Small intestine (tissue), 7 donors: ENCODE measurements at regions not wholly inside any gene's neighbourhood (a gene's known extent, or its start where the extent isn't known, plus 50 kb on each side); places are given as distances from the start of the nearest gene placed in this dataset.

Experiments used
- DNase-seq, 2 donors: peaks; one replicate each; pipeline versions ENCODE4 v3.0.0 to v3.0.0-alpha.2; 2013
- FAIRE-seq: peaks from 2 replicates; lab custom pipeline; 2012; peaks lifted over from hg19 to GRCh38; lab: Jason Lieb, UNC
- H3K27ac ChIP-seq, 3 donors: one replicate each; pipeline ENCODE4 v1.5.1; 2013; ENCODE audit warnings: low read length in 2 of 3, mild to moderate bottlenecking in 2 of 3, control low read depth in 1 of 3, inconsistent platforms in 1 of 3, low read depth in 1 of 3, moderate library complexity in 1 of 3
- H3K27me3 ChIP-seq, 3 donors: one replicate each; pipeline ENCODE4 v1.6.1; 2013; ENCODE audit warnings: low read length in 3 of 3, inconsistent platforms in 1 of 3; ENCODE audit not compliant: control insufficient read depth in 3 of 3, insufficient read depth in 3 of 3
- H3K36me3 ChIP-seq, 3 donors: one replicate each; pipeline ENCODE4 v1.6.1; 2013; ENCODE audit warnings: low read length in 3 of 3, inconsistent platforms in 1 of 3, low read depth in 1 of 3, mild to moderate bottlenecking in 1 of 3, moderate library complexity in 1 of 3; ENCODE audit not compliant: control insufficient read depth in 3 of 3, insufficient read depth in 2 of 3
- H3K4me1 ChIP-seq, 3 donors: one replicate each; pipeline ENCODE4 v1.6.1; 2013; ENCODE audit warnings: low read length in 2 of 3, inconsistent platforms in 1 of 3, low read depth in 1 of 3, mild to moderate bottlenecking in 1 of 3, moderate library complexity in 1 of 3; ENCODE audit not compliant: control insufficient read depth in 3 of 3, insufficient read depth in 2 of 3
- H3K4me3 ChIP-seq, 3 donors: one replicate each; pipeline ENCODE4 v1.5.1; 2013; ENCODE audit warnings: low read length in 3 of 3, control low read depth in 1 of 3, inconsistent platforms in 1 of 3, low read depth in 1 of 3, mild to moderate bottlenecking in 1 of 3, moderate library complexity in 1 of 3
- H3K9me3 ChIP-seq, 2 donors: one replicate each; pipeline ENCODE4 v1.6.1; 2013; ENCODE audit warnings: low read depth in 1 of 2, low read length in 1 of 2; ENCODE audit not compliant: control insufficient read depth in 2 of 2, insufficient read depth in 1 of 2
- WGBS, 3 donors: extraction: QIAGEN DNeasy Blood & Tissue Kit; methylation state at CpG; one replicate each; pipeline ENCODE4 v1.1.7; 2013; 5-methylcytosine and 5-hydroxymethylcytosine counted together
- donor health status: healthy with polysubstance abuse.
- donor health status: control.
- donor health status: control.
- donor health status: Bipolar disorder and iron deficiency.
- donor health status: healthy.

DNA sequence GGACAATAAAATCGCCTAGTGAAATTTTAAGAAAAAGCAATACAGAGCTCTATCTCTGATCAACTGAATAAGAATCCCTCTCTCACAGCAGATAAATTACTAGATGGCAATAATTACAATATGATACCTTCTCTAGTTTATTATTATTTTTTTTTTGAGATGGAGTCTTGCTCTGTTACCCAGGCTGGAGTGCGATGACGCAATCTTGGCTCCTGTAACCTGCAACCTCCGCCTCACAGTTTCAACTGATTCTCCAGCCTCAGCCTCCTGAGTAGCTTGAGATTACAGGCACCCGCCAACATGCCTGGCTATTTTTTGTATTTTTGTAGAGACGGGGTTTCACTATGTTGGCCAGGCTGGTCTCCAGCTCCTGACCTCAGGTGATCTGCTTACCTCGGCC is 129.3 kb upstream of the PTCHD4 start:
- no peaks in the 10 kb centered on the region for H3K9me3 ChIP-seq
- no peak overlapping the region for H3K27ac ChIP-seq
- no peak for FAIRE-seq
- no peaks in the 10 kb centered on the region for H3K27me3 ChIP-seq
- DNase-seq: no peak
- 91 to 95% (median 95%) methylated on average over 7 of the region's 7 CpGs for whole genome bisulfite sequencing, 3 donors
- no peaks in the 10 kb centered on the region for H3K36me3 ChIP-seq
- H3K4me3 ChIP-seq: no peak overlapping the region
- H3K4me1 ChIP-seq: no peaks in the 10 kb centered on the region

DNA sequence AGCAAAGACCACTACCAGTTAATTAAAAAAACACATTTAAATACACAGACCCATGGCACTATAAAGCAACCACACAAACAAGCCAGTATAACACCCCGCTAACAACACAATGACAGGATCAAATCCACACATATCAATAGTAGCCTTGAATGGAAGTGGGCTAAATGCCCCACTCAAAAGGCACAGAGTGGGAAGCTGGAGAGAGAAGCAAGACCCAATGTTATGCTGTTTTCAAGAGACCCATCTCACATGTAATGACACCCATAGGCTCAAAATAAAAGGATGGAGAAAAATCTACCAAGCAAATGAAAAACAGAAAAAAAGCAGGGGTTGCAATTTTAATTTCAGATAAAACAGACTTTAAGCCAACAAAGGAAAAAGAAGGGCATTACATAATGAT is 125.4 kb upstream of the PTCHD4 start:
- DNase-seq (no peak), FAIRE-seq (no peak)
- peaks cover 0 to 18% of the 10 kb centered on the region in 2 donors for H3K9me3 ChIP-seq
- no peaks in the 10 kb centered on the region for H3K27me3 ChIP-seq
- H3K36me3 ChIP-seq: no peaks in the 10 kb centered on the region
- H3K4me1 ChIP-seq: no peaks in the 10 kb centered on the region
- WGBS, 3 donors: 93 to 100% (median 100%) methylated on average over 1 of the region's 1 CpG
- no peak overlapping the region for H3K4me3 ChIP-seq
- no peak overlapping the region for H3K27ac ChIP-seq

DNA sequence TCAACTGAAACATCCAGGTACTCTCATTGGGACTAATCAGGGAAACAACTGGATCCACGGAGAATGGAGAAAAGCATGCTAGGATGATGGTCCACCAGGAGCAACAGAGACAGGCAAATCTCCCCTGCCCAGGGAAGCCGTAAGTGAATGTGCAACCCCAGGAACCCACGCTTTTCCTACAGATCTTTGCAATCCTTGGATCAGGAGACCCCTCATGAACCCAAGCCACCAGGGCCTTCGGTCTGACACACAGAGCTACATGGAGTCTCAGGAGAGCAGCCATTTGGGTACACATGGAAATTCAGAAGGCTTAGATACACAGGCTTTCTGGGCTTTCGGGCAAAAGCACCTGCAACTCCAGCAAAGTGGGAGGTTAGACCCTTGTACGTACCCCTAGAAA is 122.1 kb upstream of the PTCHD4 start:
- 87 to 88% (median 88%) methylated on average over 6 of the region's 6 CpGs for WGBS, 3 donors
- DNase-seq (no peak), FAIRE-seq (no peak)
- no peak overlapping the region for H3K4me3 ChIP-seq
- no peak overlapping the region for H3K27ac ChIP-seq
- H3K4me1 ChIP-seq: no peaks in the 10 kb centered on the region
- H3K36me3 ChIP-seq: no peaks in the 10 kb centered on the region
- H3K27me3 ChIP-seq: no peaks in the 10 kb centered on the region
- peaks cover 0 to 18% of the 10 kb centered on the region in 2 donors for H3K9me3 ChIP-seq

GRCh38 chr6:48229841-48230240 is 118.8 kb upstream of the PTCHD4 start:
- Histone ChIP-seq H3K36me3 (no peaks in the 10 kb centered on the region), H3K4me3 (no peak overlapping the region), H3K9me3 (peaks cover 0 to 17% of the 10 kb centered on the region in 2 donors), H3K4me1 (no peaks in the 10 kb centered on the region), H3K27ac (no peak overlapping the region), H3K27me3 (no peaks in the 10 kb centered on the region)
- DNase-seq (no peak), FAIRE-seq (no peak)
- WGBS, 3 donors: 85 to 90% (median 90%) methylated on average over 2 of the region's 2 CpGs

GRCh38 chr6:48222241-48222640 is 111.2 kb upstream of the PTCHD4 start:
- Histone ChIP-seq H3K4me3 (no peak overlapping the region), H3K27me3 (no peaks in the 10 kb centered on the region), H3K36me3 (no peaks in the 10 kb centered on the region), H3K9me3 (no peaks in the 10 kb centered on the region), H3K4me1 (no peaks in the 10 kb centered on the region), H3K27ac (no peak overlapping the region)
- 63 to 71% (median 69%) methylated on average over 4 of the region's 4 CpGs for WGBS, 3 donors
- no peak for DNase-seq
- no peak for FAIRE-seq

- no peaks in the 10 kb centered on the region for H3K27me3 ChIP-seq
- 39 to 73% (median 47%) methylated on average over 8 of the region's 8 CpGs for WGBS, 3 donors
- DNase-seq (peak; percentile 18 to 21), FAIRE-seq (no peak)
- H3K27ac ChIP-seq: no peak overlapping the region
- H3K4me1 ChIP-seq: no peaks in the 10 kb centered on the region
- no peaks in the 10 kb centered on the region for H3K36me3 ChIP-seq
- H3K9me3 ChIP-seq: peaks cover 0 to 7% of the 10 kb centered on the region in 2 donors
- H3K4me3 ChIP-seq: no peak overlapping the region
These were observed 102.2 kb upstream of the PTCHD4 start for GRCh38 chr6:48213076-48213788.

- FAIRE-seq (no peak), DNase-seq (no peak)
- Histone ChIP-seq H3K27ac (no peak overlapping the region), H3K4me3 (no peak overlapping the region), H3K9me3 (peaks cover 0 to 7% of the 10 kb centered on the region in 2 donors), H3K4me1 (no peaks in the 10 kb centered on the region), H3K36me3 (no peaks in the 10 kb centered on the region), H3K27me3 (no peaks in the 10 kb centered on the region)
- WGBS, 3 donors: 37 to 45% (median 39%) methylated on average over 3 of the region's 3 CpGs
These were observed 101.5 kb upstream of the PTCHD4 start for GRCh38 chr6:48212501-48212900.

DNA sequence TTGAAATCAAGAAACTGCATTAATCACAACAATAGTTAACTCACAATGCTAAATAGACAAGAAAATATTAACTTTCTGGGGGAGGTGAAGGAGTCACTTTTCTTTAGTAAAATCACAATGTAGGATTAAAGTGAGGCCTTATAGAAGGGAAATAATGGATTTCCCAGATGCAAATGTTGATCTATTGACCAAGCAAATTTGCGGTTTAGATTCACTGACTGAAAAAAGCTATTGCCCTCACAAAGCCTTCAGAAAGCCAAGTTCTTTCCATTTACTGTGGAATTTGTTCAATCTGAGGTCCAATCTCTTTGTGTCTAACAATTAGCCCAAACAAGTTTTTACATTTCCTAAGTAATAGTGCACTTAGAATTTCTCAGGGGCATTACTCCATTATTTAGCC is 95.1 kb upstream of the PTCHD4 start:
- H3K4me3 ChIP-seq: no peak overlapping the region
- H3K27ac ChIP-seq: no peak overlapping the region
- DNase-seq (no peak), FAIRE-seq (no peak)
- H3K9me3 ChIP-seq: peaks cover 0 to 3% of the 10 kb centered on the region in 2 donors
- H3K4me1 ChIP-seq: no peaks in the 10 kb centered on the region
- WGBS, 3 donors: 64 to 80% (median 76%) methylated on average over 1 of the region's 1 CpG
- H3K36me3 ChIP-seq: no peaks in the 10 kb centered on the region
- no peaks in the 10 kb centered on the region for H3K27me3 ChIP-seq

DNA sequence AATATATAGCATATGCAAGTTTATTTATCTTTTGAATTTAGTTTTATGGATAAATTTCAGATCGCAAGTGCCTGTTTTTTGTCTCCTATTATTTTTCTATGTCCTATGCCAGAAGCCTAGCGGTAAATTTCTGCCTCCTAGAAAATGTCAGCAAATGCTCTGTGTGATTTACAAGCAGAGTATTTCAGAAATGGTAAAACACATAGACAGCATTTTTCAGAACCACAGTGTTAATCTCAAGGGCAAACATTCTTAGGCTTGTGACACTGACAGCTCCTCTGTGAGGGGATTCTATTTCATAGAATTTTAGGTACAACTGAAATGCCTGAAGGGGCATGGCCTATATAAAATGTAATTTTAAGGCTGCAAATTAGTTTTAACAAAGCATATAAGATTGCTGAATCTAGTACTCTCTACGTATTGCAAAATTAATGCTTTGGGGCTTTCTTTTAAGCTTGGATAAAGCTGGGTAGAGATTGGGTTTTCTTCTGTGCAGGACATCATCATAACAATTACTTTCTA is 89.9 kb upstream of the PTCHD4 start:
- H3K4me3 ChIP-seq: no peak overlapping the region
- no peaks in the 10 kb centered on the region for H3K4me1 ChIP-seq
- no peak overlapping the region for H3K27ac ChIP-seq
- FAIRE-seq (no peak), DNase-seq (no peak)
- no peaks in the 10 kb centered on the region for H3K36me3 ChIP-seq
- WGBS, 3 donors: 74 to 84% (median 81%) methylated on average over 3 of the region's 3 CpGs
- H3K9me3 ChIP-seq: no peaks in the 10 kb centered on the region
- H3K27me3 ChIP-seq: no peaks in the 10 kb centered on the region
